Esophagus mucosa (tissue), 1 donor: ENCODE measurements at regions not wholly inside any gene's neighbourhood (a gene's known extent, or its start where the extent isn't known, plus 50 kb on each side); places are given as distances from the start of the nearest gene placed in this dataset.
"Not testable (repeated sequence)": the region's sequence is repeated elsewhere in the genome, so short reads cannot be mapped to it uniquely, and the experiment has no call there.

Experiments used
- ATAC-seq: fragments of 200-7000 bp; cut with Tn5 transposase; one replicate; pipeline ENCODE4 v1.9.1; 2020
- donor health status: DM: yes; HTN: yes; CAD: no.

DNA sequence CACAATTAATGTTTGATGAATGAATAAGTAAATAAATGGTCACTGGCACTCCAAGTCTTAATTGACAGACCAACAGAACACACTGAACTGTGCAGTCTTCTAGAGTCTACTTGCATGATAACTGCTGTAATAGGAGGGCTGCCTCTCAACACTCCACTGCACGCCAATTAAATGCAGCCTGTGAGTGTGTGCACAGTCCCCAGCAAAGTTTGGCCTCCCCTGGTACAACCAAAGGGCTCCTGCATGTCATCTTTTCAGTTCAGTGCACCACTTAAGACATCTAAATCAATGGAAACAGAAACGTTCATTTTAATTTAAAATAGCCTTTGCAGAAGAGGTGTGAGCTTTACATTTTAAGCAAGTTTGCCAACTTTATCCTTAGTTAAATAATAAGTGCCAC, 121.7 kb upstream of the USP15 start:
- ATAC-seq = no peak

- ATAC-seq = no peak
Measured at GRCh38 chr12:62146318-62146717, 113.9 kb upstream of the USP15 start.

DNA sequence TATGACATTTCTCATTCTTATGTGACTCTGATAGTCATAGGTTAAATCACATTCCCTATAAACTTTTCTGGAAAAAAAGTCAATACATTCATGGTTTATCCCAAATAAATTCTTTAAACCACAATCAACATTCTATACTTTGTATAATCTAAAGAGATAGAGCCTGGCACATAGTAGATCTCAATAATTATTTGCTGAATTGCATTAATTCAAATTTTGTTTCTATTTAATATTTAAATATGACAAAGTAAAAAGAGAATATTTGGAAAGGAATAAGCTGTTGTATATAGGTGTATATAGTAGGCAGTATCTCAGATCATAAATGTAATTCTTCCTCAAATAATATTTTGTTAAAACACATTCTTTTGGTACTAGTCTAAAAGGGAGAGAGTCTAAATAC, 102.2 kb upstream of the USP15 start:
- ATAC-seq = no peak

DNA sequence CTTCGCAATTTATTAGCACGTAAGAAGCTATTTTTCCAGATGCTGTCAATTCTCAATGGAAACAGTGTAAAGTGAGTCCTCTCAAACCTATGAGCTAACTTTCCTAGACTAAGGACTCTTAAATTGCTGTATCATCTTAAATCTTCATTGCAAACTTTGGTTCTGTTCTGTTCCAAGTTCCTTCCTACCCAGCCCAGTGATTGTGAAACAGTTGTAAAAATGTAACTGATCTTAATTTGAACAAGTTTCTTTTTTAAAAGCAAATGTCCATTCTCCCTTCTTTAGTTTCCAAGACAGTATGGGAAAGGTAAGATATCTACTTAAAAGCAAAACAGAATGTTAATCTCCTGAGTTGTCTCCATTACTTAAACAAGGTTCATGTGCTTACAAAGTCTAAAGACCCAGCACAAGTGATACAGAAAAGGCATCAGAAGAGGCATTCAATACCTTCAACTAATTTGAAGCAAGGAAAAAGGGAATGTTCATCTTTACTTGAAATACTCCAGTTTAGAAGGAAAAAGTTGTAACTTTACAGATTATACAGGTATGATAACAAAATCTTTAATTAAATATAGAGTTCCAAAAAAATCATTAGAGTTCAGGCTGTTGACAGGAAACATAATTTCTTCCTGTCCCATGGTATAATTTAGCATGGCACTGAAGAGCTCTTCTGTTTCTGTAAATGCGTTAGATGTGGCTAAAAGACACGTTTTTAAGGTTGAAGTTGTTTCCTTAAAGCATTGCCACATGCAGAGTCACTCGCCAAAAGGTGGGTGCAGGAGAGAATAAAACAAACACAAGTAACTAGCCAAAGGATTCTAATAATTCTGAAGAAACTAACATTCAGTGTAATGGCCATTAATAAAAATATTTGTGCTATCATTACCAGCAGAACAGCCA, 101.5 kb upstream of the USP15 start:
- no peak for ATAC-seq

- no peak for ATAC-seq
Measured at GRCh38 chr12:62162214-62162613, 98.0 kb upstream of the USP15 start.

GRCh38 chr12:62163368-62163767, 96.8 kb upstream of the USP15 start:
- ATAC-seq = no peak

GRCh38 chr12:62164036-62164435, 96.2 kb upstream of the USP15 start:
- no peak for ATAC-seq

DNA sequence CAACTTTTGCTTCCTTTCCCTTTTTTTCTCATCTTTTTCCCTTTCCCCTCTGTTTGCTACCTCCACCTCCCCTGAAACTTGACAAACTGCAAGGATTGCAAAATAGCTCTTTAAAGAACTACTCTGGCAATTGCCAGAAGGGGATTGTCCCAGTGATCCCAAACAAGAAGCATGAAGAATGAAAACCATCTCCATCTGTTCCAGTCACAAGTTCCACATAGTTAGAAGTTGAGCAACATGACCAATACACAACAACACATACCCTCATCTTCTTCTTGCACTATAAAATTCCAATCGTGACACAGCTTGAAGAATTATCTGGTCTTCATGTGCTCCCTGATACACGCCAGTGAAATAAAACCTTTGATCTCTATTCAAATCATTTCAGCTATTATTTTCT, 93.7 kb upstream of the USP15 start:
- no peak for ATAC-seq

DNA sequence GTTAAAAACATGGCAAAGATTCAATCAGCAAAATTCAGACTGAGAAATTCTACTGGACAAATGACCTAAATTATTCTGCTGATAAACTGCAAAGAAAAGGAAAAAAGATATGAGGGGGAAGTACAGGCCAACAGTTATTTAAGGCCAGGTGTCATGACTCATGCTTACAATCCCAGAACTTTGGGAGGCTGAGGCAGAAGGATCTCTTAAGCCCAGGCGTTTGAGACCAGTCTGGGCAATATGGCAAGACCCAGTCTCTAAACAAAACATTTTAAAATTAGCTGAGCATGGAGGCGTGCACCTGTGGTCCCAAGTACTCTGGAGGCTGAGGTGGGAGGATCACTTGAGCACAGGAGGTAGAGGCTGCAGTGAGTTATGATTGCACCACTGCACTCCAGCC, 91.8 kb upstream of the USP15 start:
- ATAC-seq = no peak

- no peak for ATAC-seq
Measured at GRCh38 chr12:62170241-62170640, 90.0 kb upstream of the USP15 start.

DNA sequence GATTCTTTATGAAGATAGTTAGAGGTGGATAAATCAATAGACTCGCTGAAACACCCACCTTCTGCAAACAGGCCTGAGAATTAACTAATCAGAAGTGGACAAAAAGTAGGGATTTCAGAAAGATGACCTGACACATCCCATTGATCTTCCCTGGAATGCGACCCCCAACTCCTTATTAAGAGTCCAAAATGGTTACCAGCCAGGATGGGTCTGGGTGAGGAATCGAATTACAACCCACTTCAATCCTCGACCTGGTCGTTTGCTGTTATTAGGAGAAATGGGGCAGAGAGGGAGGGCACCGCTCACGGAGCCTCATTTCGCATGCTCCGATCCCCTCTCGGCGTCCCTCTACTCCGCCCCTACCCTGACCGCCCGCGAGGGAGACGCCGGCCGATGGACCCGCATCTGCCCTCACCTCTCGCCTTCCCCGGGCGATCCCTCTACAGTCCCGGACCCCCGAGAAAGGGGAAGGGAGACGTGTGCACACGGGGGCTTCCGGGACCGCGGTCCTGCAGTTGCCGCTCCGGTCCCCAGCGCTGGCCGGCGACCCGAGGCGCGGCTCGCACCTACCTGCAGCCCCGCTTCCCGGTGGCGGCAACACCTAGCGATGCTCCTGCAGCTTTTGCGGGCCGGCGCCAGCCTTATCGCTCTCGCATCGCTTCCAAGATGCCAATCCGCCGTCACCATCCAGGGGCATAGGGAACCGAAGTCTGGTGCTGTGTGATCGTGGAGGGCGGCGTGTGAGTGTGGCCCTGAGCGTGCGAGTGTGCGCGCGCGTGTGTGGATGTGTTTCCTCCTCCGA, 69.3 kb upstream of the USP15 start:
- ATAC-seq = no peak

- no peak for ATAC-seq
Measured at GRCh38 chr12:62191491-62192179, 68.6 kb upstream of the USP15 start.

DNA sequence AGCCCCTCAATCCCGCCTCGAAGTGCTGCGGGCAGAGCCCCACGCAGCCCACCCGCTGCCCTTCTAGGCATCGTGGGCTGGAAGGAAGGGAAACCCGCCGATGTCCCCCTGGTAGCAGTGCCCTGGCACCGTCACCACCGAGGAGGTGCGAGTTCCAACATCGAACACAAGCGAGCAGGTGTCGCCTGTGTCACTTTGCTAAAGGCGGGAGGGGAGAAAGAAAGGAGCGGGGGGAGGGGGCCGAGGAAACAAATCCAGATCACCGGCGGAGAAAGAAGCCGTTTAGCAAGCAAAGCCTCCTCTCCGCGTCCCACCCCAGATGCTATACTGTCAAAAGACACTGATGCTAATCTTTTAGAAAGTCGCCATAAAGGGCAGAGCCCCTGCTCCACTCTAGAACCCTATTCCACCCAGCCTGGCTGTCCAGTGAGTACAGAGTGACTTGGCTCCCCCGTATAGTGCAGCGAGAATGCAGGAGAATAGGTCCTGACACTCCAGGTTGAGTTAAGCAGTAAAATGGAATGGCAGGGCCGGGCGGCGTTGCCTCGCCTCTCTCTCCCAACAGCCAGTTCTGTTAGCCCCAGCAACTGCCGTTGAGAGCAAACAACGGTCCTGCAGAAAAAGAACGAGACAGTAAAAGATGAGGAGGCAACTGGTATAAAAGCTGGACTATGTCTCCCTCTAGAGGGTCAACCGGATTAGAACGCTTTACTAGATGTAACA, 67.9 kb upstream of the USP15 start:
- ATAC-seq = peak; percentile 81

GRCh38 chr12:62192903-62193250, 67.3 kb upstream of the USP15 start:
- ATAC-seq = no peak

- ATAC-seq = no peak
Measured at GRCh38 chr12:62194031-62194430, 66.2 kb upstream of the USP15 start.

DNA sequence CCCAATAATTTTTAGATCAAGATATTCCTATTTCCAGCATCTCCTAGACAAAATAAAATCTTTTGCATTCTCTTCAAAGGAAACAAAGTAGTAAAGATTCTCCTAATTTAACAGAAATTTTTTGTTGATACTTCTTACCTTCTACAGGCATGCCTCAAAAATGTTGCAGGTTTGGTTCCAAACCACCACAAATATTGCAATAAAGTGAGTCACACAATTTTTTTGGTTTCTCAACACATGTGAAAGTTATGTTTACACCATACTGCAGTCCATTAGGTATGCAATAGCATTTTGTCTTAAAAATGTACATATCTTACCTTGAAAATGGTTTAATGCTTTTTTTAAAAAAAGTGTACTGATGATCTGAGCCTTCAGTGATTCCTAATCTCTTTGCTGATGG, 65.6 kb upstream of the USP15 start:
- no peak for ATAC-seq

- no peak for ATAC-seq
Measured at GRCh38 chr12:62196146-62196545, 64.1 kb upstream of the USP15 start.

- not testable (repeated sequence) for ATAC-seq
Measured at GRCh38 chr12:62202861-62203260, 57.3 kb upstream of the USP15 start.

- no peak for ATAC-seq
Measured at GRCh38 chr12:62205346-62205745, 54.9 kb upstream of the USP15 start.

DNA sequence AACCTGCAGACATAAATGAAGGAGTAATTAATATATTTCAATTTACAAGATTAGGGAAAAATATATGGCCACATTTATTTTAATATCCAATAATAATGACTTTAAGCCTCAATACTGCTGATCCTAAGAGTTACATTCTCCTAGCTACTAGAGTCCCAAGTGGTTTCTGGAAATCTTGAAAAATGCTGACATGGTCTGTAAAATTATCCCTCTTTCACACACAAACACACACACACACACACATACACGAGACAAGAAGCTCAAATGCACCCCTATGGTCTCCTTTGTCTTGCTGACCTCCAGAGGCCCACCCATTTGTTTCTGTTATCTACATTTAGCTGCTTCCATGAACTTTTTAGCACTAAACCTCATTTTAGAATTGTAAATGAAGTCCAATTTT, 53.0 kb upstream of the USP15 start:
- ATAC-seq = no peak
